GM19372 (cell line): ENCODE measurements at regions not wholly inside any gene's neighbourhood (a gene's known extent, or its start where the extent isn't known, plus 50 kb on each side); places are given as distances from the start of the nearest gene placed in this dataset.

Experiments used
- ATAC-seq: cut with Tn5 transposase; IDR thresholded peaks from one replicate; pipeline ENCODE4 v1.9.1; 2021; ENCODE audit warnings: mild to moderate bottlenecking, low read depth, moderate library complexity; ENCODE audit not compliant: unreplicated experiment

DNA sequence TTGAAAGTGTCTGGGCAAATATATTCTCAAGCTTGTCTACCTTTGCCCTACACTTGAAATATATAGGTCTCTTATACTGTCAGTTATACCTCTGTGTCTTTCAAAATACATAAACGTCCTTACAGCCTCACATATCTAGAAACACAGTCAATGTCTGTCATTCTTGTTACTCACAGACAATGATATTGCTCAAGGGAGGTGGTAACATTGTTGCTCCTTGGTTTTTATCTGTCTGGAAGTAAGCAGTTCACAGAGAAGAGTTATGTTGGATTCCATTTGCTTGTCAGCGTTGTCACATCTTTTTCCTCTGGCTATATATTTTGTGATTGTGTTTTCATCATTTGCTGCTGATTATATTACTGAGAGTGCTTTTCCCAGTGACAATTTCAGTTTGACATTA, 1528.9 kb downstream of the PCDH7 start:
- ATAC-seq, result no peak

DNA sequence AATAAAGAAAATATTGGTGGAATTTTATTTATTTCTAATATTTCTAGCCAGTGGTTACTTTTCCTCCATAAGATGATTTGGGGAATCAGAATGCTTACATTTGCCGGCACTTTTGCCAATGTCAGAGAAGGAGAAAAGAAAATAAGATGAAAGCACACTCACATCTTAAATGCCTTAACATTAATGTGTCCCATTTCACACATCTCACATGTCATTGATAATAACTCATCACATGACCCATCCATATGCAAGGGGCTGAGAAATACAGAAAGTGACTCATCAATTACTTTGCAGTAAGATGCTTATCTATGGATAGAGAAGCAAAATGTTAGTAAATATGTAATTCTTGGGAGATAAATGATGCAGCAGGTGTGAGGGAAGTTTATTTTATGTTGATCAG, 1531.0 kb downstream of the PCDH7 start:
- no peak for ATAC-seq

DNA sequence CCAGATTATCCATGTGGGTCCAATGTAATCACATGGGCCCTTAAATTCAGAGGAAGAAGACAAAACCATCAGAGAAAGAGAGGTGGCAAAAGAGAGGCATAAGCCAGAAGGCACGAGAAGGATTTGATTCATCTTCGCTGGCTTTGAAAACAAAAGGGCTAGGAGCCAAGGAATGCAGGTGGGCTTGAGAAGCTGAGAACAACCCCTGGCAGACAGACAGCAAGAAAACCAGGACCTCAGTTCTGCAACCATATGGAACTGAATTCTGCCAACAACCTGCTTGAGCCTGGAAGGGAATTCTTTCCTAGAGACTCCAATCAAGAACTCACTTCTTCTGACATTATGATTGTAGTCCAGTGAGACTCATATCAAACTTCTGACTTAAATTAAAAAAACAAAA, 1531.8 kb downstream of the PCDH7 start:
- ATAC-seq, result no peak

DNA sequence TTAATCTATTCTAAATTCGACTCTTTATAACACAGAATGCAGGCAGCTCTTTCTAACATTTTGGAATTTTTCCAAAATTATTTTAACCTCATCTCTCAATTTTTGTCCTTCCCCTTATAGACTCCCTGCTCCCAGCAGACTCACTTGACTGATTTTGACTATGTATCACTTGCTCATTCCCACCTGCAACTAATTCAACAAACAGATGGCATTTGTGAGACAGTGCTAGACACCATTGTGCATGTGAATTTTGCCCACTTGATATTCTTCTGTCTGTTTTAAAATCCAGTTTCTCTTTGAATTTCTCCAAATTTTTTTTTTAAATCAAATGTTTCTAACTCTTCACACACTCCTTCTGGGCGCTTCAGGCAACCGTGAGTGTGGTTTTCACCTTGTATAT, 1534.0 kb downstream of the PCDH7 start:
- no peak for ATAC-seq

DNA sequence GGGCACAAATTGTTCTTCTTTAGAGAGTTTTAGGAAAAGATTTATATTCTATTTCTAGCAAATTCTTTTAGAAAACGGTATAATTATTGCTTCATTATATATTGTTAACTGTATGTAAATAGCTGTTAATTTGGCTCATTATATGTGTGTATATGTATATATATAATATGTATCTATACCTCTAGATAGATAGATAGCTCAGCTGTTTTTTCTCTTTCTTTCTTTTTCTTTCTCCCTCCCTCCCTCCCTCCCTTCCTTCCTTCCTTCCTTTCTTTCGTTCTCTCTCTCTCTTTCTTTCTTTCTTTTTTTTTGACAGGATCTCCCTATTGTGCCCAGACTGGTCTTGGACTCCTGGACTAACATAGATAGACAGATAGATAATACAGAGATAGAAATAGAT, 1538.8 kb downstream of the PCDH7 start:
- no peak for ATAC-seq

DNA sequence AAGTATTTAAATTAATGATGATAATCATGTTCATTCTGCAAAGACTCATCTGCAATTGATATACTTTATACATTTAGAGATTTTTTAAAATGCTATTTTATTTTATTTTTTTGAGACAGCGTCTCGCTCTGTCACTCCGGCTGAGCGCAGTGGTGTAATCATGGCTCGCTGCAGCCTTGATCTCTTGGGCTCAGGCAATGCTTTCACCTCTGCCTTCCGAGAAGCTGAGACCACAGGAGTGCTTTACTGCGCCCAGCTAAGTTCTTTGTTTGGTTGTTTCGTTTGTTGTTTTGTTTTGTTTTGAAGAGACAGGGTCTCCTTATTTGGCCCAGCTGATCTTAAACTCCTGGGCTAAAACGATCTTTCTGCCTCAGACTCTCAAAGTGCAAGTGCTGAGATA, 1541.0 kb downstream of the PCDH7 start:
- ATAC-seq, result no peak

DNA sequence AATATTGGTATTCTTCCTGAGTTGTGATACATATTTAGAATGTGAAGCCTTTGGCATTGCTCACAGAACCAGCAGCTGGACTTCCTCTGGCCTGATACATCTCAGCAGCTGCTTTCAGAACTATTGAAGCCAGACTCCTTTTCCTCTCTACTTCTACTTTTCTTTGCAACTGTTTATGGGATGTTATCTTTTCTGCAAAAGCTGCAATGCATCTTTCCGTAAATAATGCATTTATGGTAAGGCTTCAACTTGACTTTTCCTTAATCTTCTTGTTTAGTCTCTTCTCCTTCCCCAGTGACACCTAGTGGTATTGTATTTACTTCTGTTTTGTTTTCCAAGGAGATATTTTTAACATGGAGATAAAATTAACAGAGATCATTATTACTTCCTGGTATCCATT, 1548.7 kb downstream of the PCDH7 start:
- ATAC-seq, result no peak

DNA sequence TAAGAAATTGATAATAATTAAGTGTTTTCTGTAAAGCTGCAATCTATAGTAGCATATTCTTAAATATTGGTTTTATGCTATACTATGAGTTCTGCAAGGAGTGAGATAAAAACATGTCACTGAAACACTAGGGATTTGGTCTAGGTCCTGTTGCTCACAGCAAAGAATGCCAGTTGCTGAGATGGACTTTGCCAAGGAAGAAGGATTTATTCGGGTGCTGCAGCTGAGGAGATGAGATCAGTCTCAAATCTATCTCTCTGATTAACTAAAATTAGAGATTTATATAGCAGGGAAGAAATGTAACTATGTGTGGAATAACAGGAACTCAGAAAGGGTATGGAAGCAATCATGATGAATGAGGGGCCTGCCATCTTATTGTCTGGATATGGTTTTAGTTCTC, 1569.9 kb downstream of the PCDH7 start:
- no peak for ATAC-seq

DNA sequence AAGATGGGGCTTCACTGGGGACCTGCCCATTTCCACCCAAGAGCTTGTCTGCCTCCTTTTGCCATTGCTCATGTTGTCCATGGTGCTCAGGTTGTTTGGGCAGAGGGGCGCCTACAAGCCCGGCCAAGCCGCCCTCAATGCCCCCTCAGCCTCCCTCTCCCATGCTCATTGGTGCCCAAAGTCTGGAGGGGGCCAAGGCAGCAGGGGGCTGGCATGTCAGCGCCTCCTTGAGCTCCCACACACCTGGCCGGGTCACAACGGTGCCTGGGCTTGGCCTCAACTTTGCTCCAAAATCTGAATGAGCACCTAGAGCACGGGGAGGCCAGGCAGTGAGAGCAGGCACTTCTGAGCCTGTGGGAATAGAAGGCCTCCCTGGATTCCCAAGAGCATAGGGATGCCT, 1598.8 kb downstream of the PCDH7 start:
- no peak for ATAC-seq

DNA sequence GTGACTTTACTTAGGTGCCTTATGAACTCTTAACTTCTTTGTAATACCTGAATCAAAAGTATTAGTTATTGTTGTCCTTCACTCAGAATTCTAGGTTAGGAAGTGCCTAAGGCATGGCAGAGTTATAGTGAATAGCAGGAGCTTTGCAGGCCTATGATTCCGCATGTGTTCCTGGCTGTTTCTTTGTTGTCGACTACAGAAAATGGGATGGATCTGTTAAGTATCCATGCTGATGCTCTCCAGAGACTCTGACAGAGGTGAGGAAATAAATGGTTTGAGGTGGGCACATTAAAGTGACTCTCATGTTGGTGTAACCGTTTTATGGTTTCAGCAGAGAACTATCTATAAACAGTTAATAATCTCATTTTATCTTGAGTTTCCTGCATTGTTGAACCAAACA, 1601.3 kb downstream of the PCDH7 start:
- no peak for ATAC-seq

DNA sequence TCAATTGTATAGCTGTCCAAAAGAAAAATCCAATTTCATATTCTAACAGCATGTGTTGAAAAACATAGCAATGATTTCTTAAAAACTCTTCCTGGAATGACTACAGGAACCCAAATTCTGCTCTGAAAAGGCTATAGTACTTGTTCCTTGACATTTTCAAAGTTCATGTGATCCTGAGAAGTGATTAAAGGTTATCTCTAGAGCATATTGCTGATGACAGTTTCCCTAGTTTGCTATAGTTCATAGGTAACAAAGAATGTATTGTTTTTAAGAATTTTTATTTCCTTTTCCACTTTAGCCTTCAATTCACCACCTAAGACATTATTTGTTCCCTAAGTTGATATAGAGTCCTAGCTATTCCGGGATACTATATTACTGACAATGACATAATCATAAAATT, 1614.6 kb downstream of the PCDH7 start:
- no peak for ATAC-seq

DNA sequence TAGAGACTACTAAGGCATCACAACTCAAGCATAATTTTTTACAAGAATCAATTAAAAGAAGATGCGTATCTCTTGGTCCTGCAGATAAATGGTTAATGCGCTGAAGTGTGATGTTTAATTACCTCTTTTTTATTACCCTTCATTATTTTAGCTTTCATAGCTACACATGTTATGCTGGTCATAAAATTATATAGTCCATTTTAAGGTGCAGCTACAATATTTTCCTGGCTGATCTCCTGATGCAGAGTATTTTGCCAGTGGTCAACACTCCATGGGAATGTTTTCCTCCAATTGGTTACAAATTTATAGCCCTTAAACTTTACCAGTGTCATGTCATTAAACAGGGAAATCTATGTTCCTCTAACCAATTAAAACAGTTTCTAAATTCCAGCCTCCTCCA, 1617.2 kb downstream of the PCDH7 start:
- ATAC-seq, result no peak

DNA sequence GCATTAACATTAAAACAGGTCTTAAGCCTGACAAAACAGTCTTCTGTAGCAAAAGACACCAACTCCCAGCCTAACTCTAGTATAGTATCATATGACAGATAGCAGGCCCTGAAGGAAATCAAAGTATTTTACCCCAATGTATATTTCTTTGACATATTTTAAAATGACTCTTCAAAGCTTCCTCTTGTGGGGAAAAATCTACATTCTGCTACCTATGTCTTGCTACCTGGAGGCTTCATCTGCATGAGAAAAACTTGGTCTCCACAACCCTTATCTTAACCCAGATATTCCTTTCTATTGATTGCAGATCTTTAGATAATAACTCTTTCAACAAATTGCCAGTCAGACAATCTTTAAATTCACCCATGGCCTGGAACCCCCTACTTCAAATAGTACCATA, 1620.4 kb downstream of the PCDH7 start:
- no peak for ATAC-seq

DNA sequence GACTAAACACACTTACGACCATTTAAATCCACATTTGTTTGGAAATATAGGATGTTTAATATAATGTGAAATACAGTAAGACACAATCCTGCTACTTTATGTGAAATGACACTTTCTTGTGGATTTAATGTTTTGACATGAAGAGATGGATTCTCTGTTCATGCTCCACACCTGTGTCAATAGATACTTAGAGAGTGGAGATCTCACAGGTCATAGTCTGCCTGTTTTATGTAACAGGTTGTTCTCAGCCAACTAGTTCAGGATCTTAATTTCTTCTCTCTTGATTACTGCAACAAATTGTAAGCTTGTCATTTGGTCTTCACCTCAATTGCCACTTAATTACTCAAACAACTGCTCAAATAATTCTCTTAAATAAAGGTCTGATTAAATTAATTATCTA, 1621.2 kb downstream of the PCDH7 start:
- no peak for ATAC-seq

DNA sequence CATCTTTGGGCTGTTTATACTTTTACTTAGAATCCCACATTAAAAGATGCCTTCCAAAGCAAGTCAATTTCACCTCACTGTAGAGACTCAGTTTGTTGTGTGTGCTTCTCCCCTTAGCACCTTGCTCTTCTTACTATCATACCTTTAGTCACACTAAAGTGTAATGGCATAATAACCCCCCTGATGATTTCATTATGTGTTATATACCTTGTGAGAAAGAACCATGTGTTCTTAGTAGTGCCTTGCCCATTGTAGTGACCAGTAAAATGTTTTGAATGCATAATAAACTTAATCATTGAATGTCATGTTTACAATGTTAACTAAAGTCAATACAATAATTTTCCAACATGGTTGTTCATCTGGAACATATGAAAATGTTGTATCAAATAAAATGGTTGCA, 1621.9 kb downstream of the PCDH7 start:
- ATAC-seq, result no peak

DNA sequence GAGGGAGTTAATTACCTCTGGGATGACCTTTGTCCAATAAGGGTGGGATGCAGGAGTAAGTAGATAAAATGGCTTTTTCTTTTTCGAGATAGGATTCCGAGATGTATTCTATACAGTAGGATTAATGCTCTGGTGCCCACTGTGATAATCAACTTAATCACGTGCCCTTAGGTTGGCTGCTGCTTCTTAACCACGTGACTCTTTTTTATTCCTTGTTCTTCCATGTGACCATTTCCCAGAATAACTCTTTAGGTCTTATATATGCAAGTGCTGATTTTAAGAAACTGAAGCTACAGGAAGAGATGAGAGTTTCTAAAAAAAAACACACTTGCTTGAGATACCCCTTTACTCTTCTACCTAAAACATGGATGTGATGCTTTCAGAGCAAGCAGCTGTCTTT, 1628.9 kb downstream of the PCDH7 start:
- ATAC-seq, result no peak

DNA sequence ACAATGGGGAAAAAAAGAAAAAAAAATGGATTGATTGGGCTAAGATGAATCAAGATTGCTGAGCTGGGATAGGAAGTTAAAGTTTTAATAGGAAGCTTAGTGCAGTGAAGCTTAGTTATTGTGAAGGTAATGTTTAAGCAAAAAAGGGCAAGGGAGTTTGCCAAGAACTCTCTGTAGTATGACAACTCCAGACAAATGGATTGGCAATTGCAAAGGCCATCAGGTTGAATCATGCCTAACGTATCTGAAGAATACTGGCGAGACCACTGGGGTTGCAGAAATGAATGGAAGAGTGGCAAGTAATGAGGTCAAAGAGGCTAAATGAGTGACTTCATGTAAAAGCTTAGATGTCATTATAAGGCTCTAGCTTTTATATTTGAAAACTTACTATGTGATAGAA, 1654.0 kb downstream of the PCDH7 start:
- no peak for ATAC-seq

DNA sequence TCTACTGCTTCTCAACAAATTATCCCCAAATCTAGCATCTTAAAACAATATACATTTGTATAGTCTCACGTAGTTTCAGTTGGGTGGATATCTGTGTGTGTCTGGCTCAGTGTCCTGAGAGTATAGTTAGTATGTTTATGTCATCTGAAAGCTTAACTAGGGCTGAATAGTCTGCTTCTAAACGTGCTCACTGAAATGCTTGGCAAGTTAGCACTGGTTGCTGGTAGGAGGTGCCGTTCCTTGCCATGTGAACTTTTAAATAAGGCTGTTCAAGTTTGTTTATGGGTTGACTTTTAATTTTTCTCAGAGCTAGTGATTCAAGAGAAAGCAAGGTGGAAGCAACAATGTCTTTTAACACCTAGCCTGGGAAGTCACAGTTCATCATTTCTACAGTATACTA, 1673.6 kb downstream of the PCDH7 start:
- no peak for ATAC-seq

DNA sequence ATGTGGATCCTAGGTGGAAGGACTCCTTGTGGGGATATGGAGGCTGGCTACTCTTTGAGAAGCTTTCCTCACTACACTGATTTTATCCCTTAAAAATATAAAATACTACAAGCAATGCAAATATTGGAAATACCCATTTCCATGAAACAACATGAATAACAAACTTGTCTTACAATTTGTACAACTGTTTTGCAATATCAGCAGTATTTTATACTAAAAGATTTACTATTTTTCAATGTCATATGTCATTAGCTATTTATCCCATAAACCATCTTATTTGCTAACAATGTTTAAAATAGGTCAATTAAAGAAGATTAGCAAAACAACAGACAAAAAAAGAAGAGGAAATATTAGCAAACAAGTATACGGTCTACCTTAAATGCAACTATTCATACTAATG, 1674.1 kb downstream of the PCDH7 start:
- ATAC-seq, result no peak

DNA sequence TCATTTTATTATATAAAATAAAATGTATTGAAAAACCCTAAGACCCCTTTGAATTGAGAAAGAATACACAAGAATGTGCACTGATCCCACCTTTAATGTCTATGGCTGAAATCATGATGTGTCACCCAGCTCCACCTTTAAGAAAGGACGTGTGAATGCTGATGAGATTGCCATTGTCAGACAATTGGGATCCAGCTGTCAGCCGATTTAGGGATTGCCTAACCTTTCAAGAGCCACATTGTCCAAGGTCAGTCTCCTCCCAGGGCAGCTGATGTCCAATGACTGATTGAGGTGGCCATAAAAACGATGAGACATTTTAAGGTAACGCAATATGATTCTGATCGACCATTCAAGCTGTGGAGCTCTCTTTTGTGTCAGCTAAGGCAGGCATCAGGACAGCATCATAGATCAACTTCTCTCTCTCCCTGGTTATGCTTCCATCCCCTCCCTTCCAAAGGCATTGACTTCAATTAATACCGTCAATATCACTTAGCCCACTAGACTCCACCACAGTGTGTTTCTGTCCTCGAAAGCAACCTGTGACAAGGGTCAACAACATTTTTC, 1676.4 kb downstream of the PCDH7 start:
- ATAC-seq, result no peak

DNA sequence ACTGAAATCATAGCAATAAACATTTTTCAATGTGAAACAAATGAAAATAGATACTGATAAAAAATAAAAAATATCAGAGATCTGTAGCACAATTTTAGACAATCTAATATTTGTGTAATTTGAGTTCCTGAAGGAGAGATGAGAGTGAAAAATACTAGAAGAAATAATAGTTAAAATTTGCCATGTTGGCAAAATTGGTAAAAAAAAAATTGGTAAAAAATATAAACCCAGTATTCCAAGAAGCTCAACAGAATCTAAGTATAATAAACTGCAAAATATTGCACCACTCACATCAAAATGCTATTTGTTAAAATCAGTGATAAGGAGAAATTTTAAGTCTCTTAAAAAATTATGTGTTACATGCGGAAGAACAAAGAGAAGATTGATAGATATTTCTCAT, 1680.7 kb downstream of the PCDH7 start:
- no peak for ATAC-seq

DNA sequence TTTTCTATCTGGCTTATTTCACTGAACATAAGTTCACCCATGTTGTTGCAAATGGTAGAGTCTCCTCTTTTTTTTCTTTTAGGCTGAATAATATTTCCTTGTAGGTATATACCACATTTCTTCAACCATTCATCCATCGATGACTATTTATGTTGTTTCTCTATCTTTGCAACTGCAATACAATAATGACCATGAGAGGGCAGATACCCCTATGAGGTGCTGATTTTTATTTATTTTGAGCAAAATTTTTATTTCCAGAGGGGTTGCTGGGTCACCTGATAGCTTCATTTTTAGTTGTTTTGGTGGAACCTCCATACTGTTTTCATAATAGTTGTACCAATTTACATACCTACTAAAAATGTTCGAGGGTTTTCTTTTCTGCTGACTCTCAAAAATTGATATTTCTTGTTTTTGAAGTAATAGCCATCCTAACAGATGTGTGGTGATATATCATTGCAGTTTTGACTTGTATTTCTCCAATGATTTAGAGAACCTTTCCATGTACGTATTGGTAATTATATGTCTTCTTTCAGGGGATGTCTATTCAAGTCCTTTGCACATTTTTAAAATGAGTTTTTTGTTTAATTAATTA, 1697.0 kb downstream of the PCDH7 start:
- ATAC-seq, result no peak

DNA sequence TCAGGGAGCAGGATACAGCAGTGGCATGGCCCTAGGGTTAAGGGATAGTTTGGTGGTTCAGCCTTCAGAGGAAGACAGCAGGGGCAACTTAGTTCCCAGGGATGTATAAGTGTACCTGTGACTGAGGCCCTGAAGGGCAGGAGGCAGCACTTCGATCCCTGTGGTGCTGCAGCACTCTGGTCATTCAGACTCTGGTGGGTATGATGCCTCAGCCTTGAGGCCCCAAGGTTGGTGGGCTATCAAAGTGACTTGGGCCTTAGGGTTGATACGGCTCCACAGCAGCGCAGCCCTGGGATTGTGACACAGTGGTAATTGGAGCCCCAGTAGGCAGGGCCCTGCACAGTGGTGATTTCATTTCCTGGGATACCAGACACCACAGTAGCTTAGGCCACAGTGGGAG, 1703.1 kb downstream of the PCDH7 start:
- ATAC-seq, result no peak
